Psoas muscle (tissue), 7 donors: ENCODE measurements at regions not wholly inside any gene's neighbourhood (a gene's known extent, or its start where the extent isn't known, plus 50 kb on each side); places are given as distances from the start of the nearest gene placed in this dataset.

ENCODE experiments used
- ATAC-seq, 4 donors: fragments of 200-7000 bp; cut with Tn5 transposase; one replicate each; pipeline ENCODE4 v1.9.1; 2020; ENCODE audit warnings: moderate library complexity in 3 of 4, mild to moderate bottlenecking in 2 of 4
- DNase-seq, 2 donors: peaks; one replicate each; pipeline ENCODE4 v3.0.0-alpha.2; 2020
- H3K27ac ChIP-seq: fragments of 200-600 bp; one replicate; pipeline ENCODE4 v1.8.0; 2022
- H3K27me3 ChIP-seq, 3 donors: fragments of 200-600 bp in 1 of 3; one replicate each; pipeline versions ENCODE4 v1.6.1 to v1.8.0; 2013 to 2022; ENCODE audit warnings: low read length in 2 of 3, mild to moderate bottlenecking in 2 of 3, moderate library complexity in 1 of 3; ENCODE audit not compliant: insufficient read depth in 3 of 3
- H3K36me3 ChIP-seq, 2 donors: fragments of 200-600 bp in 1 of 2; one replicate each; pipeline versions ENCODE4 v1.6.1 to v1.8.0; 2013 to 2022; ENCODE audit warnings: low read depth in 1 of 2, mild to moderate bottlenecking in 1 of 2, moderate library complexity in 1 of 2; ENCODE audit not compliant: insufficient read depth in 1 of 2
- H3K4me1 ChIP-seq: fragments of 200-600 bp; one replicate; pipeline ENCODE4 v1.8.0; 2022
- H3K4me3 ChIP-seq: fragments of 200-600 bp; one replicate; pipeline ENCODE4 v1.8.0; 2022; ENCODE audit warnings: mild to moderate bottlenecking
- H3K9me3 ChIP-seq: fragments of 200-600 bp; one replicate; pipeline ENCODE4 v1.8.0; 2022
- WGBS, 3 donors: extraction: QIAGEN DNeasy Blood & Tissue Kit; methylation state at CpG; one replicate each; pipeline versions ENCODE4 v1.1.6 to v1.1.7; 2013; 5-methylcytosine and 5-hydroxymethylcytosine counted together
- intact Hi-C, 2 donors: fragments of 100-400 bp; cut with DNase I; formaldehyde crosslinking; loops; one replicate each; pipeline versions ENCODE4 v1.11.0 to v1.14.2; 2022
- TF ChIP-seq, protein P1 (sequence below): fragments of 200-600 bp; IDR thresholded peaks from one replicate; pipeline ENCODE4 v1.8.0; 2022; ENCODE audit warnings: antibody characterized with exemption
- donor health status: healthy with polysubstance abuse.
- donor health status: DM: no; HTN: no; CAD: no; lungs with moderate emphysema.
- donor health status: Bipolar disorder and iron deficiency.
- donor health status: healthy.
- donor health status: DM: yes; HTN: yes; CAD: no.
- donor health status: DM: no; HTN: no; CAD: no.
- donor health status: DM: yes; HTN: yes; CAD: no.

- H3K27ac ChIP-seq = no peak overlapping the region
- H3K27me3 ChIP-seq = peaks cover 0 to 15% (median 2%) of the 10 kb centered on the region in 3 donors
- H3K9me3 ChIP-seq = no peaks in the 10 kb centered on the region
- TF ChIP-seq, protein P1, sequence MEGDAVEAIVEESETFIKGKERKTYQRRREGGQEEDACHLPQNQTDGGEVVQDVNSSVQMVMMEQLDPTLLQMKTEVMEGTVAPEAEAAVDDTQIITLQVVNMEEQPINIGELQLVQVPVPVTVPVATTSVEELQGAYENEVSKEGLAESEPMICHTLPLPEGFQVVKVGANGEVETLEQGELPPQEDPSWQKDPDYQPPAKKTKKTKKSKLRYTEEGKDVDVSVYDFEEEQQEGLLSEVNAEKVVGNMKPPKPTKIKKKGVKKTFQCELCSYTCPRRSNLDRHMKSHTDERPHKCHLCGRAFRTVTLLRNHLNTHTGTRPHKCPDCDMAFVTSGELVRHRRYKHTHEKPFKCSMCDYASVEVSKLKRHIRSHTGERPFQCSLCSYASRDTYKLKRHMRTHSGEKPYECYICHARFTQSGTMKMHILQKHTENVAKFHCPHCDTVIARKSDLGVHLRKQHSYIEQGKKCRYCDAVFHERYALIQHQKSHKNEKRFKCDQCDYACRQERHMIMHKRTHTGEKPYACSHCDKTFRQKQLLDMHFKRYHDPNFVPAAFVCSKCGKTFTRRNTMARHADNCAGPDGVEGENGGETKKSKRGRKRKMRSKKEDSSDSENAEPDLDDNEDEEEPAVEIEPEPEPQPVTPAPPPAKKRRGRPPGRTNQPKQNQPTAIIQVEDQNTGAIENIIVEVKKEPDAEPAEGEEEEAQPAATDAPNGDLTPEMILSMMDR = no peak
- no peak for ATAC-seq
- WGBS, 3 donors = 90 to 95% (median 94%) methylated on average over 9 of the region's 9 CpGs
- intact Hi-C loops = no loop called here
- no peaks in the 10 kb centered on the region for H3K36me3 ChIP-seq
- no peaks in the 10 kb centered on the region for H3K4me1 ChIP-seq
- H3K4me3 ChIP-seq = no peak overlapping the region
- DNase-seq = no peak
Observed at GRCh38 chr16:86393907-86394626, 116.3 kb upstream of the FOXF1 start.

- no peak overlapping the region for H3K4me3 ChIP-seq
- H3K36me3 ChIP-seq = no peaks in the 10 kb centered on the region
- H3K9me3 ChIP-seq = no peaks in the 10 kb centered on the region
- WGBS, 3 donors = 21 to 27% (median 26%) methylated on average over 3 of the region's 3 CpGs
- TF ChIP-seq, protein P1 = no peak
- H3K4me1 ChIP-seq = no peaks in the 10 kb centered on the region
- no peak for DNase-seq
- intact Hi-C loops = no loop called here
- ATAC-seq = no peak
- H3K27ac ChIP-seq = no peak overlapping the region
- peaks cover 0 to 8% (median 1%) of the 10 kb centered on the region in 3 donors for H3K27me3 ChIP-seq
Observed at GRCh38 chr16:86395477-86395876, 114.8 kb upstream of the FOXF1 start.

DNA sequence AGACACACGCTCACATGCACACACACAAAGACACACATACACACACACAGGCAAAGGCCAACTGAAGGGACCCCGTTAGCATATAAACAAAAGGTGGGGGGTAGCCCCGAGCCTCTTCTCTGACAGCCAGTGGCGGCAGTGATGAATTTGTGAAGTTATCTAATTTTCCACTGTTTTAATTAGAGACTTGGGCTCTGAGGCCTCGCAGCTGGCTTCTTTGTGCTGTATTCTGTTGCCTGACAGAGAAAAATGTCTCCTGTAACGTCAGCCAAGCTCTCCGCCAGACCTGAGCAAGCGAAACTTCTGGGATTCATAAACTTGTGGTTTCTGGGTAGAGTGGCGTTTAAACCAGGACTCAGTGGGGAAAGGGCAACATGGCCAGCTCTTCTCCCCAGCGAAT, 113.9 kb upstream of the FOXF1 start:
- TF ChIP-seq, protein P1 = no peak
- no peaks in the 10 kb centered on the region for H3K36me3 ChIP-seq
- WGBS, 3 donors = 21 to 29% (median 28%) methylated on average over 10 of the region's 10 CpGs
- no peaks in the 10 kb centered on the region for H3K4me1 ChIP-seq
- intact Hi-C loops = no loop called here
- DNase-seq = no peak
- ATAC-seq = no peak
- H3K9me3 ChIP-seq = no peaks in the 10 kb centered on the region
- no peak overlapping the region for H3K27ac ChIP-seq
- peaks cover 0 to 6% (median 1%) of the 10 kb centered on the region in 3 donors for H3K27me3 ChIP-seq
- H3K4me3 ChIP-seq = no peak overlapping the region

GRCh38 chr16:86396901-86397311, 113.4 kb upstream of the FOXF1 start:
- TF ChIP-seq, protein P1 = no peak
- H3K9me3 ChIP-seq = no peaks in the 10 kb centered on the region
- no peaks in the 10 kb centered on the region for H3K36me3 ChIP-seq
- H3K4me3 ChIP-seq = no peak overlapping the region
- no peak overlapping the region for H3K27ac ChIP-seq
- no peaks in the 10 kb centered on the region for H3K4me1 ChIP-seq
- intact Hi-C loops = no loop called here
- WGBS, 3 donors = 18 to 22% (median 18%) methylated on average over 9 of the region's 9 CpGs
- H3K27me3 ChIP-seq = peaks cover 0 to 11% (median 5%) of the 10 kb centered on the region in 3 donors
- ATAC-seq = no peak
- DNase-seq = no peak

DNA sequence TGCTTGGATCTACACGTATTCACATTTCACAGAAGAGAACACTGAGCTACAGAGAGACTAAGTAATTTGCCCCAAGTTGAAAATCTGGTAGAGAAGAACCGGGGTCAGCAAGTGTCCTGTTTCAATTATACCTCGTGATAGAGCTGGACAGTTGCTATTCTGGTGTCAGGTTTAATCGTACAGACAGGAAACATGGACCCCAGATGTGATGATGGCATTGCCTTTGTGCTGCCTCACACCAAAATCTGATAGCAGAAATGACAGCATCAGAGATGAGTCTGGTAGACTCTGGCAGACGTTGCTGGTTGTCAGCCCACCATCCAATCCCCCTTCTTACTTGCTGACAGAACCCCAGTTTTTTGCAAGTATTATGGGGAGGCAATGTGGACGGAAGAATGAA, 112.1 kb upstream of the FOXF1 start:
- peaks cover 0 to 19% (median 5%) of the 10 kb centered on the region in 3 donors for H3K27me3 ChIP-seq
- H3K4me1 ChIP-seq = no peaks in the 10 kb centered on the region
- no peak for DNase-seq
- intact Hi-C loops = no loop called here
- no peak for ATAC-seq
- 53 to 58% (median 57%) methylated on average over 6 of the region's 6 CpGs for WGBS, 3 donors
- no peak overlapping the region for H3K4me3 ChIP-seq
- no peaks in the 10 kb centered on the region for H3K9me3 ChIP-seq
- H3K27ac ChIP-seq = no peak overlapping the region
- no peaks in the 10 kb centered on the region for H3K36me3 ChIP-seq
- TF ChIP-seq, protein P1 = no peak
